SH-SY5Y (cell line): ENCODE measurements at regions not wholly inside any gene's neighbourhood (a gene's known extent, or its start where the extent isn't known, plus 50 kb on each side); places are given as distances from the start of the nearest gene placed in this dataset.

Experiments used
- GATA2 ChIP-seq: IDR thresholded peaks from 2 replicates; pipeline ENCODE4 v1.6.1; 2011; ENCODE audit warnings: mild to moderate bottlenecking, low read depth, low read length
- GATA3 ChIP-seq: IDR thresholded peaks from 2 replicates; pipeline ENCODE4 v1.6.1; 2011; ENCODE audit warnings: low read depth, mild to moderate bottlenecking, low read length, moderate library complexity

GRCh38 chr3:17852217-17852616, 109.8 kb upstream of the TBC1D5 start:
- TF ChIP-seq GATA2 (no peak), GATA3 (no peak)
